CD14-positive monocyte (primary cell): ENCODE measurements at regions not wholly inside any gene's neighbourhood (a gene's known extent, or its start where the extent isn't known, plus 50 kb on each side); places are given as distances from the start of the nearest gene placed in this dataset.
A peak's percentile ranks its signal among the peaks of the same experiment; 100 is the strongest.

Experiments
- DNase-seq, 3 donors: peaks; one replicate each; pipeline ENCODE4 v3.0.0-alpha.2; 2011 to 2022
- H2AFZ ChIP-seq: 2 replicates; pipeline ENCODE4 v1.6.0; 2012; ENCODE audit warnings: mild to moderate bottlenecking, low read depth, low read length, inconsistent platforms; ENCODE audit not compliant: insufficient read depth, poor library complexity, severe bottlenecking
- H3K27ac ChIP-seq, 2 donors: 1 replicate in 1 of 2; 2 replicates in 1 of 2; pipeline ENCODE4 v1.5.1; 2012 to 2013; ENCODE audit warnings: low read length in 2 of 2, control low read depth in 1 of 2, inconsistent platforms in 1 of 2, low read depth in 1 of 2, mild to moderate bottlenecking in 1 of 2
- H3K27me3 ChIP-seq, 2 donors: one replicate each; pipeline versions ENCODE4 v1.6.0 to v1.6.1; 2011 to 2013; ENCODE audit warnings: low read length in 2 of 2; ENCODE audit not compliant: control insufficient read depth in 2 of 2, insufficient read depth in 2 of 2
- H3K36me3 ChIP-seq, 2 donors: replicated peaks in 1 of 2; 1 replicate in 1 of 2; 2 replicates in 1 of 2; pipeline versions ENCODE4 v1.5.1 to v1.6.1; 2012 to 2013; ENCODE audit warnings: low read length in 2 of 2, control low read depth in 1 of 2, inconsistent platforms in 1 of 2, mild to moderate bottlenecking in 1 of 2; ENCODE audit not compliant: insufficient read depth in 2 of 2, control insufficient read depth in 1 of 2
- H3K4me1 ChIP-seq, 2 donors: 1 replicate in 1 of 2; 2 replicates in 1 of 2; pipeline versions ENCODE4 v1.5.1 to v1.6.1; 2012 to 2013; ENCODE audit warnings: low read length in 2 of 2, control low read depth in 1 of 2, inconsistent platforms in 1 of 2, mild to moderate bottlenecking in 1 of 2, moderate library complexity in 1 of 2; ENCODE audit not compliant: insufficient read depth in 2 of 2, control insufficient read depth in 1 of 2
- H3K4me2 ChIP-seq: replicated peaks from 2 replicates; pipeline ENCODE3; 2012; ENCODE audit warnings: low read length, moderate library complexity, mild to moderate bottlenecking; ENCODE audit not compliant: poor library complexity, severe bottlenecking; ENCODE audit errors: extremely low read depth
- H3K4me3 ChIP-seq, 3 experiments: fragments of 200-600 bp in 1 of 3; sonication (generic) in 1 of 3; replicated peaks in 1 of 3; 1 replicate in 2 of 3; 2 replicates in 1 of 3; pipeline ENCODE4 v1.5.1; 2011 to 2013; ENCODE audit warnings: low read length in 3 of 3, mild to moderate bottlenecking in 3 of 3, control low read depth in 2 of 3, low read depth in 2 of 3, inconsistent platforms in 1 of 3, moderate library complexity in 1 of 3
- H3K79me2 ChIP-seq: 2 replicates; pipeline ENCODE4 v1.6.0; 2012; ENCODE audit warnings: mild to moderate bottlenecking, control low read depth, inconsistent platforms, low read length, moderate library complexity; ENCODE audit not compliant: insufficient read depth
- H3K9ac ChIP-seq: 2 replicates; pipeline ENCODE4 v1.6.0; 2017; ENCODE audit warnings: low read length, mild to moderate bottlenecking; ENCODE audit not compliant: insufficient read depth, poor library complexity, severe bottlenecking
- H3K9me3 ChIP-seq, 2 donors: replicated peaks in 1 of 2; 1 replicate in 1 of 2; 2 replicates in 1 of 2; pipeline versions ENCODE4 v1.5.1 to v1.6.1; 2012 to 2013; ENCODE audit warnings: low read length in 2 of 2, control low read depth in 1 of 2; ENCODE audit not compliant: control insufficient read depth in 1 of 2, insufficient read depth in 1 of 2
- H4K20me1 ChIP-seq: 2 replicates; pipeline ENCODE4 v1.6.0; 2012; ENCODE audit warnings: mild to moderate bottlenecking, low read length, control low read depth, moderate library complexity; ENCODE audit not compliant: insufficient read depth
- H3K27ac Mint-ChIP-seq, 7 donors: one replicate each; pipeline ENCODE4 v1.8.0; 2020; ENCODE audit warnings: mild to moderate bottlenecking in 7 of 7, mixed read lengths in 7 of 7, moderate library complexity in 6 of 7, inconsistent platforms in 2 of 7
- H3K27me3 Mint-ChIP-seq, 3 donors: one replicate each; pipeline ENCODE4 v1.8.0; 2021 to 2022; ENCODE audit warnings: low read depth in 3 of 3, mild to moderate bottlenecking in 3 of 3, mixed read lengths in 3 of 3, moderate library complexity in 3 of 3, inconsistent platforms in 1 of 3
- H3K36me3 Mint-ChIP-seq, 2 donors: one replicate each; pipeline ENCODE4 v1.8.0; 2020; ENCODE audit warnings: mixed read lengths in 2 of 2, inconsistent platforms in 1 of 2, mild to moderate bottlenecking in 1 of 2
- H3K4me1 Mint-ChIP-seq: one replicate; pipeline ENCODE4 v1.8.0; 2020; ENCODE audit warnings: mild to moderate bottlenecking, mixed read lengths
- H3K4me3 Mint-ChIP-seq, 2 donors: one replicate each; pipeline ENCODE4 v1.8.0; 2020; ENCODE audit warnings: mild to moderate bottlenecking in 2 of 2, mixed read lengths in 2 of 2, moderate library complexity in 1 of 2
- H3K9me3 Mint-ChIP-seq, 7 donors: one replicate each; pipeline ENCODE4 v1.8.0; 2020 to 2022; ENCODE audit warnings: mixed read lengths in 7 of 7, mild to moderate bottlenecking in 6 of 7, moderate library complexity in 6 of 7, inconsistent platforms in 2 of 7
- WGBS: methylation state at CpG from one replicate; pipeline ENCODE4 v1.1.5; 2013; ENCODE audit warnings: missing lambda C conversion rate; ENCODE audit not compliant: insufficient coverage; 5-methylcytosine and 5-hydroxymethylcytosine counted together
- intact Hi-C, 2 donors: fragments of 100-400 bp; cut with micrococcal nuclease; formaldehyde crosslinking; loops; one replicate each; pipeline versions ENCODE4 v1.15.0 to v1.15.1; 2023
- TF ChIP-seq, protein P1 (sequence below): fragments of 200-600 bp; IDR thresholded peaks from one replicate; pipeline ENCODE4 v1.8.0; 2022; ENCODE audit warnings: antibody characterized with exemption, mild to moderate bottlenecking

GRCh38 chr3:44018926-44019325, 222.8 kb upstream of the TOPAZ1 start:
- no peaks in the 10 kb centered on the region for H4K20me1 ChIP-seq
- no peaks in the 10 kb centered on the region for H3K4me1 ChIP-seq
- H3K27me3 ChIP-seq: peaks cover 42 to 43% of the 10 kb centered on the region in 2 donors
- intact Hi-C loops: no loop called here
- H3K4me3 ChIP-seq: no peak overlapping the region
- H3K36me3 ChIP-seq: no peaks in the 10 kb centered on the region
- peaks cover 4% of the 10 kb centered on the region for H3K4me1 Mint-ChIP-seq
- no peaks in the 10 kb centered on the region for H3K79me2 ChIP-seq
- H3K4me3 Mint-ChIP-seq: peak overlapping the region in 1 of 2 donors; percentile 1
- no peak for DNase-seq
- H3K36me3 Mint-ChIP-seq: no peaks in the 10 kb centered on the region
- H3K27ac ChIP-seq: no peak overlapping the region
- H3K27me3 Mint-ChIP-seq: peaks cover 40 to 51% (median 40%) of the 10 kb centered on the region in 3 donors
- TF ChIP-seq, protein P1, sequence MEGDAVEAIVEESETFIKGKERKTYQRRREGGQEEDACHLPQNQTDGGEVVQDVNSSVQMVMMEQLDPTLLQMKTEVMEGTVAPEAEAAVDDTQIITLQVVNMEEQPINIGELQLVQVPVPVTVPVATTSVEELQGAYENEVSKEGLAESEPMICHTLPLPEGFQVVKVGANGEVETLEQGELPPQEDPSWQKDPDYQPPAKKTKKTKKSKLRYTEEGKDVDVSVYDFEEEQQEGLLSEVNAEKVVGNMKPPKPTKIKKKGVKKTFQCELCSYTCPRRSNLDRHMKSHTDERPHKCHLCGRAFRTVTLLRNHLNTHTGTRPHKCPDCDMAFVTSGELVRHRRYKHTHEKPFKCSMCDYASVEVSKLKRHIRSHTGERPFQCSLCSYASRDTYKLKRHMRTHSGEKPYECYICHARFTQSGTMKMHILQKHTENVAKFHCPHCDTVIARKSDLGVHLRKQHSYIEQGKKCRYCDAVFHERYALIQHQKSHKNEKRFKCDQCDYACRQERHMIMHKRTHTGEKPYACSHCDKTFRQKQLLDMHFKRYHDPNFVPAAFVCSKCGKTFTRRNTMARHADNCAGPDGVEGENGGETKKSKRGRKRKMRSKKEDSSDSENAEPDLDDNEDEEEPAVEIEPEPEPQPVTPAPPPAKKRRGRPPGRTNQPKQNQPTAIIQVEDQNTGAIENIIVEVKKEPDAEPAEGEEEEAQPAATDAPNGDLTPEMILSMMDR: no peak
- peaks cover 0 to 6% (median 2%) of the 10 kb centered on the region in 7 donors for H3K9me3 Mint-ChIP-seq
- H3K27ac Mint-ChIP-seq: no peak overlapping the region
- no peak overlapping the region for H3K4me2 ChIP-seq
- peaks cover 0 to 10% of the 10 kb centered on the region in 2 donors for H3K9me3 ChIP-seq
- no peak overlapping the region for H3K9ac ChIP-seq
- WGBS: 100% methylated on average over 2 of the region's 9 CpGs
- H2AFZ ChIP-seq: no peak overlapping the region

DNA sequence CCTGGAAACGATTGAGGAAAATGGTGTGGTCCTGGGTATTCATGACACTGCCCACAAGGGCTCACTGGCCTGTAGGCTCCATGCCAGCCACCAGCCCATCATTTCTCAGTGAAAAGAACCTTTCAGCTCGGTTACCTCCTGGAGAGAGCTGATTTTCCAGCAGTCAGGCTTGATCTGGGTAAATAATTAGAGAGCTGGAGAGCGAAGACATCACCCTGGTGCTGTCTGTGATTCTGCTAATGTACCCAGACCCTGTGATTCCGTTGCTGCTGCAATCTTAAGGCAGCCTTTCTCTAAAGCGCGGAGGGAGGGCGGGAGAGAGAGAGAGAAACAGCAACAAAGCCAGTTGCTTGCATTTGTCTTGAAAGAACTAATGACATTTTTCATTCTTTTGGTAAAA, 221.9 kb upstream of the TOPAZ1 start:
- peaks cover 4% of the 10 kb centered on the region for H3K4me1 Mint-ChIP-seq
- H3K4me1 ChIP-seq: no peaks in the 10 kb centered on the region
- TF ChIP-seq, protein P1: no peak
- DNase-seq: no peak
- H3K79me2 ChIP-seq: no peaks in the 10 kb centered on the region
- H3K36me3 Mint-ChIP-seq: no peaks in the 10 kb centered on the region
- H3K27me3 ChIP-seq: peaks cover 47 to 50% of the 10 kb centered on the region in 2 donors
- H3K9me3 ChIP-seq: peaks cover 0 to 10% of the 10 kb centered on the region in 2 donors
- H3K4me3 ChIP-seq: no peak overlapping the region
- H4K20me1 ChIP-seq: no peaks in the 10 kb centered on the region
- peaks cover 40 to 56% (median 45%) of the 10 kb centered on the region in 3 donors for H3K27me3 Mint-ChIP-seq
- H3K27ac Mint-ChIP-seq: no peak overlapping the region
- intact Hi-C loops: no loop called here
- no peaks in the 10 kb centered on the region for H3K36me3 ChIP-seq
- no peak overlapping the region for H3K27ac ChIP-seq
- no peak overlapping the region for H3K4me3 Mint-ChIP-seq
- WGBS: 85% methylated on average over 6 of the region's 7 CpGs
- H3K9ac ChIP-seq: no peak overlapping the region
- peaks cover 0 to 6% (median 2%) of the 10 kb centered on the region in 7 donors for H3K9me3 Mint-ChIP-seq
- no peak overlapping the region for H3K4me2 ChIP-seq
- no peak overlapping the region for H2AFZ ChIP-seq
